GM12878 (cell line): ENCODE measurements at regions not wholly inside any gene's neighbourhood (a gene's known extent, or its start where the extent isn't known, plus 50 kb on each side); places are given as distances from the start of the nearest gene placed in this dataset.

Source experiments
- BACH1 ChIP-seq: fragments of 450-650 bp; IDR thresholded peaks from 2 replicates; pipeline ENCODE4 v1.6.1; 2017; ENCODE audit warnings: mild to moderate bottlenecking, borderline replicate concordance
- BHLHE40 ChIP-seq, 2 experiments: fragments of 450-650 bp in 1 of 2; IDR thresholded peaks; 2 replicates each; pipeline ENCODE4 v1.6.1; 2011 to 2017; ENCODE audit warnings: low read depth in 2 of 2, borderline replicate concordance in 1 of 2, improper control_type of control experiment in 1 of 2, low read length in 1 of 2, mild to moderate bottlenecking in 1 of 2
- EZH2 ChIP-seq: IDR thresholded peaks from 2 replicates; pipeline ENCODE4 v1.6.1; 2012; ENCODE audit warnings: low read depth, mild to moderate bottlenecking, control low read depth, inconsistent platforms, low read length, borderline replicate concordance; ENCODE audit not compliant: control insufficient read depth
- HDGF ChIP-seq: fragments of 450-650 bp; IDR thresholded peaks from 2 replicates; pipeline ENCODE4 v1.6.1; 2016; ENCODE audit warnings: antibody characterized with exemption
- POLR2A ChIP-seq: IDR thresholded peaks from 2 replicates; pipeline ENCODE4 v1.6.1; 2011; ENCODE audit warnings: low read depth, mild to moderate bottlenecking, low read length
- RAD21 ChIP-seq: IDR thresholded peaks from 2 replicates; pipeline ENCODE4 v1.6.1; 2011; ENCODE audit warnings: mild to moderate bottlenecking, low read depth, low read length, moderate library complexity; ENCODE audit not compliant: insufficient read depth
- TAF1 ChIP-seq: IDR thresholded peaks from 2 replicates; pipeline ENCODE4 v1.6.1; 2011; ENCODE audit warnings: mild to moderate bottlenecking, low read depth, low read length, borderline replicate concordance
- TF ChIP-seq, protein P1 (sequence below), 3 experiments: IDR thresholded peaks in 2 of 3; conservative IDR thresholded peaks in 1 of 3; 2 replicates each; pipeline ENCODE4 v1.5.1; 2011; ENCODE audit warnings: low read depth in 3 of 3, low read length in 3 of 3, mild to moderate bottlenecking in 3 of 3, control low read depth in 2 of 3, moderate library complexity in 2 of 3, inconsistent platforms in 1 of 3, mixed read lengths in 1 of 3; ENCODE audit not compliant: control insufficient read depth in 2 of 3, insufficient read depth in 1 of 3; ENCODE audit errors: extremely low read depth in 1 of 3
- TF ChIP-seq, protein P2 (sequence below): IDR thresholded peaks from 2 replicates; pipeline ENCODE4 v1.6.1; 2012; ENCODE audit warnings: low read depth, low read length, improper control_type of control experiment
- TF ChIP-seq, protein P3 (sequence below): fragments of 450-650 bp; IDR thresholded peaks from 2 replicates; pipeline ENCODE4 v1.6.1; 2018; ENCODE audit warnings: mild to moderate bottlenecking, low read depth, moderate library complexity; ENCODE audit not compliant: partially characterized antibody

DNA sequence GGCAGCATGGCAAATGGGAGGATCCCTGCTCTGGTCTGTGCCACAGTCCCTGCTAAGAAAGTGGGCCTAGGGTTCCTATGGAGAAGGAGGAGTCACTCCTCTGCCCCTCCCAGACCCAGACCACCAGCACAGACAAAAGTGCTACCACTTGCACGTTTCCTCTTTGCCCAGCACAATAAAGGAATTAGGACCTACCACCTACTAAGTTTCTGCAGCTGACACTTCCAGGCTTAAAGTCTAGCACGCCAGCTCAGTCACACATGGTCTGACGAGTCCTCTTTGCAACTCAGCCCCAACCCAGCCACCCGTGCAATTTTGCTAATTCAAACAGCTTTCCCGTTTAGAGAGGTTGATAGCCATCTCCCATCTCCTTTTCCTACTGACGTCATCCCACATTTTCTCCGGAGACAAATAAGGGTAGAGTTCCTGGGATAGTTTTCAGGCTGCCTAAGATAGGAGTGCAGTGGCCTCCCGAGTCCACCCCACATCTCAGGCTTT lies 66.2 kb upstream of the PTGR2 start:
- TF ChIP-seq, protein P1, sequence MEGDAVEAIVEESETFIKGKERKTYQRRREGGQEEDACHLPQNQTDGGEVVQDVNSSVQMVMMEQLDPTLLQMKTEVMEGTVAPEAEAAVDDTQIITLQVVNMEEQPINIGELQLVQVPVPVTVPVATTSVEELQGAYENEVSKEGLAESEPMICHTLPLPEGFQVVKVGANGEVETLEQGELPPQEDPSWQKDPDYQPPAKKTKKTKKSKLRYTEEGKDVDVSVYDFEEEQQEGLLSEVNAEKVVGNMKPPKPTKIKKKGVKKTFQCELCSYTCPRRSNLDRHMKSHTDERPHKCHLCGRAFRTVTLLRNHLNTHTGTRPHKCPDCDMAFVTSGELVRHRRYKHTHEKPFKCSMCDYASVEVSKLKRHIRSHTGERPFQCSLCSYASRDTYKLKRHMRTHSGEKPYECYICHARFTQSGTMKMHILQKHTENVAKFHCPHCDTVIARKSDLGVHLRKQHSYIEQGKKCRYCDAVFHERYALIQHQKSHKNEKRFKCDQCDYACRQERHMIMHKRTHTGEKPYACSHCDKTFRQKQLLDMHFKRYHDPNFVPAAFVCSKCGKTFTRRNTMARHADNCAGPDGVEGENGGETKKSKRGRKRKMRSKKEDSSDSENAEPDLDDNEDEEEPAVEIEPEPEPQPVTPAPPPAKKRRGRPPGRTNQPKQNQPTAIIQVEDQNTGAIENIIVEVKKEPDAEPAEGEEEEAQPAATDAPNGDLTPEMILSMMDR (IDR thresholded peaks at IDR 0.05 in 2 of 3, conservative IDR thresholded peaks at IDR 0.05 in 1 of 3; ENCODE audit: control insufficient read depth in 2 of 3, extremely low read depth in 1 of 3, insufficient read depth in 1 of 3, low read depth in 3 of 3, low read length in 3 of 3) = no peak
- TF ChIP-seq, protein P2, sequence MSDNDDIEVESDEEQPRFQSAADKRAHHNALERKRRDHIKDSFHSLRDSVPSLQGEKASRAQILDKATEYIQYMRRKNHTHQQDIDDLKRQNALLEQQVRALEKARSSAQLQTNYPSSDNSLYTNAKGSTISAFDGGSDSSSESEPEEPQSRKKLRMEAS = peak; percentile 24; the same call in 1 of the 2 replicates
- TF ChIP-seq, protein P3, sequence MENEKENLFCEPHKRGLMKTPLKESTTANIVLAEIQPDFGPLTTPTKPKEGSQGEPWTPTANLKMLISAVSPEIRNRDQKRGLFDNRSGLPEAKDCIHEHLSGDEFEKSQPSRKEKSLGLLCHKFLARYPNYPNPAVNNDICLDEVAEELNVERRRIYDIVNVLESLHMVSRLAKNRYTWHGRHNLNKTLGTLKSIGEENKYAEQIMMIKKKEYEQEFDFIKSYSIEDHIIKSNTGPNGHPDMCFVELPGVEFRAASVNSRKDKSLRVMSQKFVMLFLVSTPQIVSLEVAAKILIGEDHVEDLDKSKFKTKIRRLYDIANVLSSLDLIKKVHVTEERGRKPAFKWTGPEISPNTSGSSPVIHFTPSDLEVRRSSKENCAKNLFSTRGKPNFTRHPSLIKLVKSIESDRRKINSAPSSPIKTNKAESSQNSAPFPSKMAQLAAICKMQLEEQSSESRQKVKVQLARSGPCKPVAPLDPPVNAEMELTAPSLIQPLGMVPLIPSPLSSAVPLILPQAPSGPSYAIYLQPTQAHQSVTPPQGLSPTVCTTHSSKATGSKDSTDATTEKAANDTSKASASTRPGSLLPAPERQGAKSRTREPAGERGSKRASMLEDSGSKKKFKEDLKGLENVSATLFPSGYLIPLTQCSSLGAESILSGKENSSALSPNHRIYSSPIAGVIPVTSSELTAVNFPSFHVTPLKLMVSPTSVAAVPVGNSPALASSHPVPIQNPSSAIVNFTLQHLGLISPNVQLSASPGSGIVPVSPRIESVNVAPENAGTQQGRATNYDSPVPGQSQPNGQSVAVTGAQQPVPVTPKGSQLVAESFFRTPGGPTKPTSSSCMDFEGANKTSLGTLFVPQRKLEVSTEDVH = no peak
- TF ChIP-seq TAF1 (no peak), EZH2 (no peak), BHLHE40 (IDR thresholded peaks at IDR 0.05; ENCODE audit: borderline replicate concordance in 1 of 2, low read depth in 2 of 2, low read length in 1 of 2) (peak; percentile 75 to 81; a peak in 3 of 4 replicates), RAD21 (no peak), POLR2A (no peak), BACH1 (no peak), HDGF (no peak)
